T-helper 2 cell treated with Interferon-gamma antibody and Interleukin-4, amounts not matched to agents 100 ng/mL and 5 ng/mL, for 36 hours (primary cell): ENCODE measurements at regions not wholly inside any gene's neighbourhood (a gene's known extent, or its start where the extent isn't known, plus 50 kb on each side); places are given as distances from the start of the nearest gene placed in this dataset.

ENCODE experiments used
- intact Hi-C: fragments of 100-400 bp; cut with micrococcal nuclease; formaldehyde crosslinking; loops from one replicate; pipeline ENCODE4 v1.15.1; 2023

GRCh38 chrY:12981074-12981473, 76.4 kb downstream of the DDX3Y start:
- intact Hi-C loops: no loop called here

- intact Hi-C loops: no loop called here
Observed at GRCh38 chrY:12982249-12982829, 77.7 kb downstream of the DDX3Y start.

- intact Hi-C loops: no loop called here
Observed at GRCh38 chrY:12984637-12985344, 80.1 kb downstream of the DDX3Y start.

- intact Hi-C loops: loop anchor here (5.0 kb wide), 1 partner anchor 75 kb away; no protein-coding TSS in a partner anchor
Observed at GRCh38 chrY:13017493-13017892, 112.8 kb downstream of the DDX3Y start.

GRCh38 chrY:13019486-13019885, 114.8 kb downstream of the DDX3Y start:
- intact Hi-C loops: loop anchor here (5.0 kb wide), 1 partner anchor 73 kb away; no protein-coding TSS in a partner anchor

GRCh38 chrY:13020839-13021238, 116.2 kb downstream of the DDX3Y start:
- intact Hi-C loops: no loop called here

GRCh38 chrY:13023607-13024006, 118.9 kb downstream of the DDX3Y start:
- intact Hi-C loops: no loop called here

- intact Hi-C loops: no loop called here
Observed at GRCh38 chrY:13024447-13024846, 119.8 kb downstream of the DDX3Y start.

- intact Hi-C loops: no loop called here
Observed at GRCh38 chrY:13026906-13027305, 122.2 kb downstream of the DDX3Y start.

GRCh38 chrY:13040232-13040631, 135.6 kb downstream of the DDX3Y start:
- intact Hi-C loops: no loop called here

GRCh38 chrY:13053501-13053900, 148.8 kb downstream of the DDX3Y start:
- intact Hi-C loops: no loop called here

- intact Hi-C loops: no loop called here
Observed at GRCh38 chrY:13066372-13066771, 161.7 kb downstream of the DDX3Y start.

GRCh38 chrY:13068696-13069095, 164.0 kb downstream of the DDX3Y start:
- intact Hi-C loops: no loop called here

- intact Hi-C loops: no loop called here
Observed at GRCh38 chrY:13069111-13069510, 164.4 kb downstream of the DDX3Y start.

- intact Hi-C loops: no loop called here
Observed at GRCh38 chrY:13082748-13083147, 178.1 kb downstream of the DDX3Y start.

- intact Hi-C loops: loop anchor here (5.0 kb wide), 1 partner anchor 74 kb away; no protein-coding TSS in a partner anchor
Observed at GRCh38 chrY:13091575-13091974, 186.9 kb downstream of the DDX3Y start.

- intact Hi-C loops: loop anchor here (5.0 kb wide), 1 partner anchor 76 kb away; no protein-coding TSS in a partner anchor
Observed at GRCh38 chrY:13092986-13093385, 188.3 kb downstream of the DDX3Y start.

GRCh38 chrY:13093461-13093860, 188.8 kb downstream of the DDX3Y start:
- intact Hi-C loops: loop anchor here (5.0 kb wide), 1 partner anchor 76 kb away; no protein-coding TSS in a partner anchor

- intact Hi-C loops: loop anchor here (2.0 to 5.0 kb wide), 3 partner anchors 77 to 432 kb away; partner anchors contain the start of gene DDX3Y
Observed at GRCh38 chrY:13094411-13094810, 189.7 kb downstream of the DDX3Y start.

GRCh38 chrY:13094904-13095600, 190.4 kb downstream of the DDX3Y start:
- intact Hi-C loops: loop anchor here (2.0 to 5.0 kb wide), 3 partner anchors 78 to 432 kb away; partner anchors contain the start of gene DDX3Y

GRCh38 chrY:13126881-13127456, 222.3 kb downstream of the DDX3Y start:
- intact Hi-C loops: no loop called here

- intact Hi-C loops: no loop called here
Observed at GRCh38 chrY:13127476-13127875, 222.8 kb downstream of the DDX3Y start.
